Astrocyte of the spinal cord (primary cell): ENCODE measurements at regions not wholly inside any gene's neighbourhood (a gene's known extent, or its start where the extent isn't known, plus 50 kb on each side); places are given as distances from the start of the nearest gene placed in this dataset.

Source experiments
- DNase-seq: peaks from one replicate; pipeline ENCODE4 v3.0.0; 2011; ENCODE audit warnings: low read depth, low spot score
- H3K4me3 ChIP-seq: 2 replicates; pipeline ENCODE4 v1.5.1; 2011; ENCODE audit warnings: low read depth, mild to moderate bottlenecking, low read length, moderate library complexity
- in situ Hi-C: cut with HindIII; loops from 2 replicates; pipeline ENCODE4 v1.10.0; 2017; ENCODE audit warnings: low sequenced_read_pairs
- TF ChIP-seq, protein P1 (sequence below): IDR thresholded peaks from 2 replicates; pipeline ENCODE4 v1.5.1; 2012; ENCODE audit warnings: low read depth, mild to moderate bottlenecking, low read length, inconsistent platforms

DNA sequence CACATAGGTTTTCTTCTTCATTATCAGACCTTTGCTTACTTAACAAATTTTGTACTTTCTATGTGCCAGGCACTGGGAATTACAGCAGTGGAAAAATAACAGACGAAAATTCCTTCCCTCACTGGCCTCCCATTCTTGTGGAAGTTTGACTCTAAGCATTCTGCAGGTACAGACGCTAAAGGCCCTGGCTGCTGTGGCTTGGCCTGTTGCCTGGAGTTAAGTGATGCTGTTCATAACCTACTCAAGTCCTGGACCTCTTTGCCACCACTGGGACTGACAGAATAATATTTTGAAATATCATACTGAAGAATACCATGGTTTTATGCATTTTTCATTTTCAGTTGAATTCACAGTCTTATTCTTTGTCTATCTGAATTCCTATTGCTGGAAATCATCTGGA lies 97.3 kb upstream of the SPATA31C2 start:
- TF ChIP-seq, protein P1, sequence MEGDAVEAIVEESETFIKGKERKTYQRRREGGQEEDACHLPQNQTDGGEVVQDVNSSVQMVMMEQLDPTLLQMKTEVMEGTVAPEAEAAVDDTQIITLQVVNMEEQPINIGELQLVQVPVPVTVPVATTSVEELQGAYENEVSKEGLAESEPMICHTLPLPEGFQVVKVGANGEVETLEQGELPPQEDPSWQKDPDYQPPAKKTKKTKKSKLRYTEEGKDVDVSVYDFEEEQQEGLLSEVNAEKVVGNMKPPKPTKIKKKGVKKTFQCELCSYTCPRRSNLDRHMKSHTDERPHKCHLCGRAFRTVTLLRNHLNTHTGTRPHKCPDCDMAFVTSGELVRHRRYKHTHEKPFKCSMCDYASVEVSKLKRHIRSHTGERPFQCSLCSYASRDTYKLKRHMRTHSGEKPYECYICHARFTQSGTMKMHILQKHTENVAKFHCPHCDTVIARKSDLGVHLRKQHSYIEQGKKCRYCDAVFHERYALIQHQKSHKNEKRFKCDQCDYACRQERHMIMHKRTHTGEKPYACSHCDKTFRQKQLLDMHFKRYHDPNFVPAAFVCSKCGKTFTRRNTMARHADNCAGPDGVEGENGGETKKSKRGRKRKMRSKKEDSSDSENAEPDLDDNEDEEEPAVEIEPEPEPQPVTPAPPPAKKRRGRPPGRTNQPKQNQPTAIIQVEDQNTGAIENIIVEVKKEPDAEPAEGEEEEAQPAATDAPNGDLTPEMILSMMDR = no peak

DNA sequence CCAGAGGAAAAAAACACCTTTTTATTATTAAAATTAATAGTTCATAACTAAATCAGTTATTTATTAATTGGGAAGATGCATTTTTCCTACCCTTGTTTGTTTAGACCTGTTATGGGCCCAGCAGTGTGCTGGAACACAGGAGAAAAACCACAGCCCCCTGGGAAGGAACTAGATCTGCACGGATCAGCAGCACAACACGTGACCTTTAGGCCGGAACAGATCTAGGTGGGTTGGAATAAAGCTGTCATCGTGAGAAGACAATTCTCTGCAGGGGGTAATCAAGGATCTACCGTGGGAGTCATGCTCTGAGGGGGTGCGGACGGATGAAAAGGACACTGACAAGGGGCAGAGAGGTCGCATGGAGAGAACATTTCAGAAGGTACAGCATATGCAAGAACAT lies 95.8 kb upstream of the SPATA31C2 start:
- in situ Hi-C loops = no loop called here
- no peak overlapping the region for H3K4me3 ChIP-seq
- TF ChIP-seq, protein P1 = no peak
- DNase-seq = no peak

More for the DNA sequence above, 97.3 kb upstream of the SPATA31C2 start:
- in situ Hi-C loops = no loop called here
- no peak for DNase-seq
- no peak overlapping the region for H3K4me3 ChIP-seq

DNA sequence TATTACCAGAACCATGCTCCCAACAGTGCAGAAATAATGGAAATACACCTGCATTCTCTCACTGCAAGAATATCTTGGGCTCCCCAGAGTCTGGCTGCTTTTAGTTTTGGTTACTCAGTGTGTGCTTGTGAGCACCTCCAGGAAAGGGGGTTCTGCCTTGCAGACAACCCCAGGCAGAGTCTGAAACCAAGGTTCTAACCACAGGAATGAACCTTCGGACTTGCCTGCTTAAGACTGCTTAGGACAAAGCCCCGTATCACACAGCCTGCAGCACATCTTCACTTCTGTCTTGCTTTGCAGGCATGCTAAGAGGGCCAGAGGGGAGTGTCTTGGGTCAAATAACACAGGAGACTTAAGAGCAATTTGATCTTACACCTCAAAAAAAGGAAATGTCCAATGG lies 94.8 kb upstream of the SPATA31C2 start:
- DNase-seq = no peak
- no peak overlapping the region for H3K4me3 ChIP-seq
- TF ChIP-seq, protein P1 = no peak
- in situ Hi-C loops = no loop called here

DNA sequence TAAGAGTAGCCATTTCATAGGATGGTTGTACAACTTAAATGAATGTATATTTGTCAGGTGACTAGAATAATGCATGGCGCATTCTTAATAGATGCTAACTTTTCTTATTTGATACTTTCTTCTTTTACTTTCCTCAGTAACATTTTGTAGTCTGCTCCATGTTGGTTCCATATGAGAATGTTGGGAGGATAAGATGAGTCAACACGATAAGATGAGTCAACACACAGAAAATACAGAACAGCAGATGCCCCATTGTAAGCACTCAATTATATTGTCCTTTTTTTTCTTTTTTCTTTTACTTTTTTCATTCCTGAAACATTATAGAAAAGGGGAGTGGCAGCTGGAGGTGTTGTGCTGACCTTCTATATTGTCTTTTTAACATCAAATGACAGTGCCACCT lies 92.3 kb upstream of the SPATA31C2 start:
- in situ Hi-C loops = no loop called here
- no peak overlapping the region for H3K4me3 ChIP-seq
- no peak for DNase-seq
- TF ChIP-seq, protein P1 = no peak

DNA sequence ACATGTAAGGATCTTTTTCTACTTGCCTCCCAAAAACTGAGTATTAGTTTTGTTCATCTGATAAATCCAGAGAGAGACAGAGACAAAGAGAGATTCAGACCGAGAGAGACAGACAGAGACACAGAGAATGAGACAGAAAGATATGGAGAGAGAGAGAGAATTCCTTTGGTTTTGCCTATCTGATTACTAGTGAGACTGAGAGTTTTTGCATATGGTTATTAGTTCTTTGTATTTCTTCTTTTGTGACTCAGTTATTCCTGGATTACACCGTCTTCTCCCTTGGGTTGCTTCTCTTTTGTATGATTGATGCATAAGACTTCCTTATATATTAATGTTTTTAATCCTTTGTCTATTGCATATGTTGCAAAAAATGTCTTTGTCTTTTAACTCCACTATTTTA lies 91.2 kb upstream of the SPATA31C2 start:
- in situ Hi-C loops = no loop called here
- TF ChIP-seq, protein P1 = no peak
- no peak overlapping the region for H3K4me3 ChIP-seq
- no peak for DNase-seq

DNA sequence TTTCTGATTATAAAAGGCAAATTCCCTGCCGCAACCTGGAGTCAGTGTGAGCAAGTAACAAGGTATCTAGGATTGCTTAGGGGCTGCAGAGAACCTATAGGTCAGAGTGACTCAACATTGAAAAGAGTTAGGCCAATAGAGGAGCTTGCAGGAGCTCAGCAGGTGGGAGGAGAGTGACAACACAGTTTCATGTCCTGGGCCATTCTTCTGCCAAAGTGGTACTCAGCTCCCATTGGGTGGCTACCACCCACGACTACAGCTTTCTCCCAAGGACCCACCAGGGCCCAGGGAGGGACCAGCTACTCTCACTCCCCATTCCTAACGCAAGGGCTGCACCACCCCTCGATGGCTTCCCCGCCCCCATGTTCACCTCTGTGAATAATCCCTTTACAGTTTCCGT lies 86.7 kb upstream of the SPATA31C2 start:
- in situ Hi-C loops = no loop called here
- TF ChIP-seq, protein P1 = no peak

DNA sequence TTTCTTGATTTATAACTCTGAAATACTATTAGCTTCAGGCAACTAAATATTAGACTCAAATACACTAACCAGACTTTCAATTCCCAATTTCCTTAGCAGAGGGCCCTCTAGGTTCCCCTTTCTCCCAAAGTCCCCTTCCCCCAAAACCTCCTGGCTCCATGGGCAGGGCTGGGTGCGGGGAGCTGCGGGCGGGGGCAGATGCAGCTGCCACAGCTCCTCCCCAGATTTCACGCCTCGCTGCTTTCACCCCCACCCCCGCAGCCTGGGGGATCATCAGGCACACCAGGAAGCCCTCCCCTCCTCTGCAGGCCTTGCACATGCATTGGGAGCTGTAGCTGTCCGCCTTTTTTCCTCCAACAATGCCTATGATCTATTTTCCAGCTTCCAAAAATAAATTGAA lies 82.8 kb upstream of the SPATA31C2 start:
- in situ Hi-C loops = no loop called here
- no peak overlapping the region for H3K4me3 ChIP-seq
- TF ChIP-seq, protein P1 = no peak
- no peak for DNase-seq

More for the DNA sequence above, 86.7 kb upstream of the SPATA31C2 start:
- no peak overlapping the region for H3K4me3 ChIP-seq
- DNase-seq = no peak
